Muscle of arm (tissue), 1 donor: ENCODE measurements at regions not wholly inside any gene's neighbourhood (a gene's known extent, or its start where the extent isn't known, plus 50 kb on each side); places are given as distances from the start of the nearest gene placed in this dataset.

Source experiments
- DNase-seq: peaks from one replicate; pipeline ENCODE4 v3.0.0-alpha.2; 2013

- DNase-seq, result no peak
These were observed 79.1 kb upstream of the SPATA13 start for GRCh38 chr13:24081387-24081786.

GRCh38 chr13:24083141-24083540 lies 77.4 kb upstream of the SPATA13 start:
- DNase-seq, result no peak

- no peak for DNase-seq
These were observed 76.6 kb upstream of the SPATA13 start for GRCh38 chr13:24083722-24084421.

GRCh38 chr13:24085662-24086061 lies 74.9 kb upstream of the SPATA13 start:
- no peak for DNase-seq

GRCh38 chr13:24086642-24087041 lies 73.9 kb upstream of the SPATA13 start:
- DNase-seq, result no peak

GRCh38 chr13:24087605-24088225 lies 72.8 kb upstream of the SPATA13 start:
- no peak for DNase-seq

GRCh38 chr13:24090049-24090448 lies 70.5 kb upstream of the SPATA13 start:
- no peak for DNase-seq

GRCh38 chr13:24091080-24091479 lies 69.4 kb upstream of the SPATA13 start:
- no peak for DNase-seq

GRCh38 chr13:24092108-24092507 lies 68.4 kb upstream of the SPATA13 start:
- DNase-seq, result no peak

- no peak for DNase-seq
These were observed 67.5 kb upstream of the SPATA13 start for GRCh38 chr13:24093047-24093446.

GRCh38 chr13:24096659-24097058 lies 63.9 kb upstream of the SPATA13 start:
- DNase-seq, result no peak

GRCh38 chr13:24097064-24097463 lies 63.5 kb upstream of the SPATA13 start:
- no peak for DNase-seq

- no peak for DNase-seq
These were observed 62.9 kb upstream of the SPATA13 start for GRCh38 chr13:24097667-24098066.

GRCh38 chr13:24099490-24099889 lies 61.0 kb upstream of the SPATA13 start:
- DNase-seq, result no peak

- DNase-seq, result no peak
These were observed 60.3 kb upstream of the SPATA13 start for GRCh38 chr13:24100188-24100587.

- DNase-seq, result no peak
These were observed 56.6 kb upstream of the SPATA13 start for GRCh38 chr13:24103782-24104372.

- DNase-seq, result no peak
These were observed 55.8 kb upstream of the SPATA13 start for GRCh38 chr13:24104723-24105122.

- DNase-seq, result no peak
These were observed 54.1 kb upstream of the SPATA13 start for GRCh38 chr13:24106429-24106828.

GRCh38 chr13:24107955-24108614 lies 52.4 kb upstream of the SPATA13 start:
- no peak for DNase-seq

- no peak for DNase-seq
These were observed 51.9 kb upstream of the SPATA13 start for GRCh38 chr13:24108615-24108965.

- DNase-seq, result no peak
These were observed 50.5 kb upstream of the SPATA13 start for GRCh38 chr13:24110011-24110410.
